NCI-H128 (cell line): ENCODE measurements at regions not wholly inside any gene's neighbourhood (a gene's known extent, or its start where the extent isn't known, plus 50 kb on each side); places are given as distances from the start of the nearest gene placed in this dataset.

Experiments
- DNase-seq: peaks from one replicate; lab custom pipeline; 2025; ENCODE audit not compliant: unreplicated experiment; lab: John Stamatoyannopoulos, UW

DNA sequence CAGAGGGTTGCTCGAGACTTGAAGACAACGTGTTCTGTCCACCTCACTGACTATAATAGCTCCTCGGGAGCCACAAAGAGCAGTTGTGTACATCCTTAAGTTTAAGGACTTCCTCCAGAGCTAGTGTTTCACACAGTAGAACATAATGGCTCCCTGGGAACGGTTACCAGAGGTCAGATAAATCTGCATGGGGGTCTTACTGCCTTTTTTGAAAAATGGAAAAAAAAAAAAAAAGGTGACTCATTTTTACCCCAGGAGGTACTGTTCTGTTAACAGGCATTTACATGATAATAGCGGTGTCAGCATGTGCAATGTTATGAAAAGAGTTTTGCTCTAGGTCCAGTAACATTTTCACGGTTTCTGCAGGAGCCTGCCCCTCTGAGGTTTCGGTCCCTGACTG, 498.9 kb upstream of the WWC1 start:
- DNase-seq, result no peak

DNA sequence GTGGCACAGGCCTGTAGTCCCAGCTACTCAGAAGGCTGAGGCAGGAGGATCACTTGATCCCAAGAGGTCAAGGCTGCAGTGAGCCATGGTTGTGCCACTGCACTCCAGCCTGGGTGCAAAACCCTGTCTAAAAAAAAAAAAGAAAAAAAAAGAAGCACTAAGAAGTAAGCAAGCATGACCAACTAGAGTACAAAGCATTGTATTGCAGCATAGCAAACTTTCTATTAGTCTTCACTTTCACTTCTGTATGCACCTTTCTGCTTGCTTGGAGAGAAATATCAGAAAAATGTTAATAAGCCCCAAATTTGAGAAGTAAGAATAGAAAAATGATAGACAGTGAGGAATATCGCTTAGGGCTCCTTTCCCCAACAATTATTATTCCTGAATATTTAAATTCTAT, 497.7 kb upstream of the WWC1 start:
- no peak for DNase-seq

DNA sequence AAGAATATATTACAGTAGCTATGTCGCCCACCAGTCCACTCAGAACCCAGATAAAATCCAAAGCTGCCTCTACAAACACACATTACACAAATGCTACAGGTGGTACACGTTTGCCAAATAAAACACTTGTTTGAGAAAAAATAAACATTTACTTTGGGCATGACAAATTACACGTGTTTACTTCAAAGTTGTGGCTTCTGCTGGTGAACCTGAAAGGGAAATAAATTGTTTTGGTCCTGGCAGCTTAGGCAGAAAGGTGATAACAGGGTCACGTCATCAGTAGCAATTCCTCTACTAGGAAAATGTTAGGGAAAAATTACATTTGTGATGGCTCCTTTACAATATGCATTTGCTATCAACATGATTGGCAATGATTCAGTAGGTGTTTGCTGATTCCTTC, 497.3 kb upstream of the WWC1 start:
- DNase-seq, result no peak

DNA sequence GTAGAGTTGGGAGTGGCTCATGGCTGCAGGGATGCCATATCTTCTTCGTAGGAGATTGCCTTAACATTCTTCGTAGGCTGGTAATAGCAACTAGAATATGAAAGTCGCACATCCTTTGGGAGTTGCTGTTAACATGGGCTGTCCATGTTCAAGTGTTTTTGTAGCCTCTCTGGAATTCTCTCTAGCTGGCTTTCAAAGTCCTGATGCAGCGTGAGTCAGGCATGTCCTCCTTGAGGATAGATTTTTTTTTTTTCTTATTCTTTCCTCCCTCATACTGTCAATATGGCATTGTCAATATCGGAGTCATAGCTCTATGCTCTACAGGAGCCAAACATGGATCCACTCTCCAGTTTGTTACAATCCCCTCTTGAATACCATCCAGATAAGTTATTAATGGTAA, 494.8 kb upstream of the WWC1 start:
- no peak for DNase-seq

DNA sequence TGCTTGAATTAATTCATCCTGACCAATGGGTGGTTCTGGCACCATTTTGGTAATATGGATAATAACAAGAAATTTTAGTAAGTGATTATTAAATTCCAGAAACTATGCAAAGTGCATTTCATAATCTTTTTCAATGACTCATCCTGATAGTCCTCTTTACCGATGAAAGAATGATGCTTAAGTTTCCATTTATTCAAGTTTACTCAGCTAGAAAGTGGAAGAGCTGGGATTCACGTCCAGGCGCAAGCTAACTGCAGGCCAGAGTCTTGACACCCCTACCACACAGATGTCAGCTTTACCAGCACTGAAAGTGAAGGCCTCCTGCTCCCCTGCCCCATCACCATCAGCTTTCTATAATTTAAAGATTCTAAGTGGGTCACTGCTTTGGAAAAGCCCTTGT, 493.5 kb upstream of the WWC1 start:
- DNase-seq, result no peak

DNA sequence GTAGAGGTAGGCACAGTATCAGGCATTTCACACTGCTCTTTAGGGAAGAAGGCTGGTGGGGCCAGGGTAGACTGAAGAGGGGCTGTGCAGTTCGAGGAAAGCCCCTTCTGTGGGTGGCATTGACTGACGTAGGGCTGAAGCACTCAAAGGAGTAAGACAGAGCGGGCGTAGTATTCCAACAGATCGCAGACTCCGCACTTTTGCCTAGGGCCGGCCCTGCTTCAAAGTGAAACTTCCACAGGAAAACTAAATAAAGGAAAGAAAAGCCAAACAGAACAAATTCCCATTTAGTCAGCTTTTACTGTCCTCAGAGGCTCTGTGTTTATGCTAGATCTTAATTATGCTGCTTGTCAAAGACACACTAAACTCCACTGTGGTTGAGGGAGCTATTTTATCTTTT, 493.0 kb upstream of the WWC1 start:
- no peak for DNase-seq

DNA sequence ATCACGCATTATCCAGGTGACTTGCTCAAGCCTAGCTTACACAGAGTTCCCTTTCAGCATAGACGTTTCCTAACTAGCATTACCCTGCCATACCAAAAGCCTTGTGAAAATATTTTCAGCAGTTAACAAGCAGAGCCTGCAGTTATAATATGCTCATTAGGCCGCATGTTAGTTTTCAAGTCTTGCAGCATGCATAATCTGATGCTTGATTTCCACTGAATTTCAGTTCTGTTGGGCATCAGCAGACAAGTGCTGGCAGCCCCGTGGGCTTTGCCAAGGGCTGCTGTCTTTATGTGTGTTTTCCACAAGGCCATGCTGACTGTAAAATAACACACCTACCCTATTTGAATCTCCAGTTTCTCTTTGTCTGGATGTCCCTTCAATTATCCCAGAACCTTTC, 491.0 kb upstream of the WWC1 start:
- DNase-seq, result no peak

DNA sequence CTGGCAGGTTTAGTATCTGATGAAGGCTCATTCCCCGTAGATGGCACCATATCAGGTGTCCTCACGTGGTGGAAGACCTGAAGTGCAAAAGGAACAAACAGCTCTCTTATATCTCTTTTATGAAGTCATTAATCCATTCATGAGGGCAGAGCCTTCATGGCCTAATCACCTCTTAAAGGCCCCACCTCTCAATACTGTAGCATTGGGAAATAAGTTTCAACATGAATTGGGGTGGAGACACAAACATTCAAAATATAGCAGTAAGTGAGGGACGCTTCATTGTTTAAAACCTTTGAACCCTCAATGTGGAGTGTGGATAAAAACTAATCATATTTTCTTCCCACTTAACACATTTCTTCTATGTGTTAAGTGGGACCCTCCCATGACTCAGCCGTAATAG, 489.4 kb upstream of the WWC1 start:
- no peak for DNase-seq

DNA sequence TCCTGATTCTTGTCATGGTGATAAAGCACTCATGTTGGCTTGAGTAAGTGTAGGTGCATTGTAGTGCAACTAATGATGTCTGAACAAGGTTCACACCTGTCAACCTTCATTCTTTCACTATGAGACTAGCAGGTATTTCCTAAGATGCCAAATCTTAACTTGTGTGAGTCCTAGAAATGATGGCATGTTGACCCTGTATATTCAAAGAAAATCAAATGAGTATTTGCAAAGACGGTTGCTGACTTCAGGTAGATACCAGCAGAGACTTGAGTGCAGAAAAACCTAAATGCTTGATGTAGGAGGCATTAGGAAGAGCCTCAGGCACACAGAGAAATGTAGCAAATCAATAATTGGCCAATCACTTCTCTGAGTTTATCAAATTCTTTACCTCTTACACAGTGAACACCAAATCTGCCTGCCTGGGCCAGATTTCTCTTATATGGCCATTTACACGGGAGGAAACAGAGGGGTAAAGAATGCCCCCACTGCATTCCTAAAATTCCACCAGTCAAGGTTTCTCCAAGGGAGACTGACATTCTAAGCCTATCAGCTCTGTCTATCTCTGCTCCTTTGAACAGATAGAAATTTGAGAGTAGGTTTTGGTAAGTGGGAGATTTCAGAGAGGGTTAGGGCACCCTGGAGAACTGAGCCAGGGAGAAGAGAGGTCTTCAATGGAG, 488.6 kb upstream of the WWC1 start:
- DNase-seq, result no peak

DNA sequence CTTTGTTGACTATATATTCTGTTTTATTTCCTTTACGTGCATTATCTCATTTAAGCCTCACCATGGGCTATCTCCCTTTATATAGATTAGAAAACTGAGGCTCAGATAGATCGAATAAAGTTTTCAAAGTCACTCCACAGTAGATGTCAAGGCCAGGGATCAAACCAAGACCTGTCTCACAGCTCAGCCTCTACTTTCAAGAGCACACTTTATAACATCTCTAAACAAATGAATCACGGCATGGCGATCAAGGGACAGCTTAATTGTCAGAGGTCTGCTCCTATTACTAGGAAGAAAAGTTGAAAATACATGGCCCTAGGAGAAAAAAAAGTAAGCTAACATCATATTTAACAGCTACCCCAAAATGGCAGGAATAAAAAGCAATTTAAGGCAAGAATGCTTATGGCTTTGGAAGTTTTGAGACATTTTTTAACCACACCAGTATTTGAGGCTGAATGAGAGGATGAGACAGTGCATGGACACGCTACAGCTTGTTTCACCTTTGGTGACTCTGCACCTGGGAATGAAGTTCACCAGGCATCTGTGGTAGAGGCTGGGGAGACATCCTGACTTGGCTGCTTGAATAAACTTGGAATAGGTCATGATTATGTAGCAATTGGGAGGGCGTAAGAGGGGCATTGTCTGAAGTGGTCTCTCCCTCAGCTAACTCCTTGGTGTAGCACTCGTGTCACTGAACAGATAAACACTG, 486.8 kb upstream of the WWC1 start:
- no peak for DNase-seq

DNA sequence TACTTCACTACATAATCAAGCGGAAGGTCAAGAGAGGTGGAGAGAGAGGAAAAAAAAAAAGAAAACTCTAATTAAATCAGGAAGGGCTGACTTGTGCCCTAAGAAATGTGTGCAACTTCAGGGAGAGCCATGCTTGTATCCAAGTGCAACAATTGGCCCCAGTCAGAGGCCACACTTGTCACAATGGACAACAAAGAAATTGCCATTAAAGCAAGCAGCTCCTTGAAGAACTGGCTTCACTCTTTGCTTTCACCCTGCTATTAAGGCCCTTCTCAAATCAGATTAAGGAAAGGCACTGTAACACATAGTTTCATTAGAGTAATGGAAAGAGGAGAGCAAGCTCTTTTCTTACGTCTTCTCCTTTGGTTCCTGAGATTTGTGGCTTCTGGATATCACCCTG, 480.9 kb upstream of the WWC1 start:
- no peak for DNase-seq

DNA sequence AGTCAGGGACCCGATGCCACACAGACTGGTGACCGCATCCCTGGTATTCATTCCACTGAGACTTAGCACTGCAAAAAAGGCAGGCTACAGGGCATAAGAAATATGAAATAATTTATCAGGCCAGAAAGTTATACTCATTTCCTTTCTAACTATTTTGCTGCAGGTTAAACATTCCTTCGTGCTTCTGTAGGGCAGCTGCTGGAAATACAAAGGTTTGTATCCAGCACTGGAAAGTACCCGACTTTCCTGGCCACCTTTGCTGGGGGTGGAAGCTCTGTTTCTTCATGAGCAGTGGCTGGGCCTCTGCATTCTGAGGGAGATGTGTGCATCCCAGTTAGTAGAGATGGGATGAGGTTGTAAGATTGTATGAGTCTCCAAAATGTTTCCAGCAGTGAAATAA, 478.6 kb upstream of the WWC1 start:
- no peak for DNase-seq

DNA sequence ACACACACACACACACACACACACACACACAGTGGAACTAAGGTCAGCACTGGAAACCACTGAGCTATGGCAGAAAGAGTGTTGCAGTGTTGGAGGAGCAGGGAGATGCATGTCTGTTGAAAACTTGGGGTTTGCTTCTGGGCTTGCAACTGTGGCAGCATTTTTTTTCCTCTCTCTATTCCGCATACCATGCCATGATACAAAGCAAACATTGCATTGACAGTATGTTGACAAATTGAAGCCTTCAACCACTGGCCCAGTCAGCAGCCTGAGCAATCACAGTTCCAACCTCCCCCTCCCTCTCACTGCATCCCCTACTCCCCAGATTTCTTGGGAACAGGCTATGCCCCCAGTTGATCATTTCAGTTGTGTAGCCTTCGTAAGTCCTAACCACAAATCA, 478.1 kb upstream of the WWC1 start:
- DNase-seq, result no peak

DNA sequence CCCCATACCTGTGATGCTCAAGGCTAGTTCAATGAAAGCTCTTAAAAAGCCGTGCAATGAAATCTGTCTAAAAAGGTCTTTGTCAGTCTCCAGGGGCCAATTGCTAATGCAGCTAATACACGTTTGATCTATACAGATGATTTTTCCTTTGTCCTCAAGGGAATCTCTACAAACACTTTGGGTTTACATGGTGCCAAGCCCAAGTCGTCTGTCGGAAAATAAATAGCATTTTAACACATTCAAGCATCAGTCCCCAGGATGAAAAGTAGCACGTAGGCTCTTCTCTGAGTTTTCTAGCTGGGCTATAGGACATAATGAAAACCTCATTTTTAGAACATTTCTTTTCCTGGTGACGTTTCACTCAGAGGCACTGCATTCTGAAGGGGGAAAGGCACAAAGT, 477.4 kb upstream of the WWC1 start:
- DNase-seq, result no peak

DNA sequence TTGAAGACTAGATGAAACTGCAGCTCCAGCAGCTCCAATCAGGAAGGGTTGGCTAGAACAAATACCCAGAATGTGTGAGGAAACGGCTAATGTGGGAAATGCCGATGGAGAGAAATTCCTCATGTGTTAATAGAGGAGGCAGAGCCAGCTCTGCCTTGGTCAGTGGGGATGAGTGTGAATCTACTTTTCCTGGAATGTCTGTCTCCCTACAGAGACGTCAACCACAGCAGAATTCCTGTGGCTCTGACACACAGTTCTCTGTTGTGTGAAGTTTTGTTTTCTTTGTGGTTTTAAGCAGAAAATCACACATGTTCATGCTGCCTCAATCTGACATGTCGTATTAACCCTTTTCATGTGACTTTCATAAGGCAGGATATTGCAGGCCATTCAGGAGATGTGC, 476.6 kb upstream of the WWC1 start:
- DNase-seq, result no peak

DNA sequence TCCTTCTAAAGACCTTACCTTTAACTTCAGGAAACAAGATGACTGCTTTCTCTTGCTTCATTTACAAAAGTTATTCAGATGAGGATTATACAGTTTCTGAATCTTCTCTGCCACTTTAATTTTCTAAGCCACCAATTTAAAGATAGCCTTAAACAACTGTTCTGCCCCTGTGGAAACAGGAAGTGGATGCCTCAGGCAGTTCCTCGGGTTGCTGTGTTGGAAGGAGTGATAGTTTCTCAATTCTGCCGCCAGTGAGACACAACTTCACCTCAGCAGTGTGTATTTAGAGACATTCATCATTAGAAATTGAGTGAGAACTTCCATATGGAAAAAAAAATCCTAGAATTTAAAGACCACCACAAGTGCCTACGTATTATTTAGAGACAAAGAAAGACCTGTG, 475.1 kb upstream of the WWC1 start:
- no peak for DNase-seq

DNA sequence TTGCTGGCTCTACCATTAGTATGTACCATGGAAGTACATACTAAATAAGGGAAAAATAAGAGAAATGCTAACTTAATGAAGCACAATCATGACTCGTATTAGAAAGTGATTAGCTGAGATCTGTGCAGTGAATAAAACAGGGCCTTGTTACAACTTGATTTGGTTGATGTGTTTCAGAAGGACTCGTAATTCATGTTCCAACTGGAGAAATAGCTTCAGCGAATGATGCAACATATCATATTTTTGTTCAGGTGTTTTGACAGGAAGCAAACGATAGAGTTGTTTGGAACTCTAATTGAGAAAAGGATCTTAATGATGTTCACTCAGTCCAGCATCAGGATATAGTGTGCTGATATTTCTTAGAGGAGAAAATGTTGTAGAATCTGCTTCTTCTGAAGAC, 474.6 kb upstream of the WWC1 start:
- DNase-seq, result no peak

DNA sequence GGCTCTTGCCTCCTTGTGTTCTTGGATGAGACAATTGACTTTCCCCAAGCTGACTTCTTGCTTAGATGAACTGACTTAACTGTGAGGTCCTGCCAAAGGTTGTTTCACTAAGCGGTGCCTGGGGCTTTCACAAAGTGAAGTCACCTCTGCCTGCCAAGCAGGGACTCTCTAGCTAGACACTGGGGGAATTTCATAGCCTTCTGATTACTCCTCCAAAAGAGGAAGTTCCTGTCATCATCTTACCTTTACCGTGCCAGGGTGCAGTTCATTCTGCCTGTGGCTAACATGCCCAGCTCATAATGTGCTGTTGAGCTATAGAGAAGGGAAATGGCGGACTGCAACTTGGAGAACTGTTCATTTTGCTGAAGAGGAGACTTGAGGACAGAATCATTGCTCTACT, 472.0 kb upstream of the WWC1 start:
- no peak for DNase-seq

DNA sequence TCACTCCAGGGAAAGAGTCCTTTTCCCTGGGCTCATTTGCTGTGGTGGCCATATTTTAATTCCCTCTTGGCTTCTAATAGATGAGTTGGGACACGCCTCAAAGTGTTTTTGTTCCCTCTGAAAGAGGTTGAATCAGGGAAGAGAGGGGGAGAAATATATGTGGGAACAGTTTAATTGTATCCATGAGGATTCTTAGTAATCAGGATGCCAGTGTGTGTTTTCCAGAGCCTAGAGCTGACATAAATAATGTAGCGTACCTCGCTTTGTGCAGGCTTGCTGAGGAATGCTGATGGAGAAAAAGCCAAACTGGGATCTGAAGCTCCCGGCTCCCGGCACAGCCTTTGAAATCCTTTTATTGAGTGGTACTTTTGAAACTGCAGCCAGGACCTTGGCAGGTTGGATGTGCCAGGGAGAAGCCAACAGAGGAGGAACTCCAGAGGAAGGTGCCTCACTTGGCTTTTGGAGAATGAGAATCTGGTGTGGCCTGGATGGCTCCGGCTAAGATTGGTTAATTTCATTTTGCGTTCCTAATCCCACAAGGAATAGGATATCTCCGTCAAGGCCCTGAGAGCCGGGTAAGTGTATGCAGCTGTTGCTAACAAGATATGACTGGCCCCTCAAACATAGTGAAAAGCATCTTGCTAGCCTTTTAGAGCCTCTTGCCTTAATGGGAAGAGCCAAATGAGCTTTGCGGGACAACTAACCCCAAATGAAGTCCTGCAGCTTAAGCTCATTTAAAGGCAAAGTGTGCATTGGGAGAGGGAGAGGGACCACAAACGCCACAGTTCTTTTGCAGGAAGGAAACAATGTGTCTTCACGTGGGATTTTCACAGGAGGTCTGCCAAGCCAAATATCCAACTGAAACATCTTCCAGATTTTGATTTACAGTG, 471.1 kb upstream of the WWC1 start:
- DNase-seq, result no peak

DNA sequence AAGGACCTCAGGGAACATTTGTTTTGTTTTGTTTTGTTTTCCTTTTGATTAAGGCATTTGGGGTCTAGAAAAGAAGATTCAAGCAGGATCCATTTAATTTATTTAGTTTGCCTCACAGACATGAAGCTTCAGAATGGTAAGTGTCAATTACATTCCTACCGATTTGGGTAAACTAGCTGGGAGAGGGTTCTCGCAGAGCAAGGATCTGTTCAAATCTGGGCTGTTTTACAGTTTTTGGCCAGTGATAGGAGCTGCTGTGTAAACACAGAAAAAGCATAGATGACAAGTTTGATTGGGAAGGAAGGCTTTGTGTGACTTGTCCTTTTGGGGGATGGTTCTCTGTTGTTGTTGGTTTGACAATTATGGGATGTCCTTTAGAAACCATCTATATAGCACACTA, 470.3 kb upstream of the WWC1 start:
- DNase-seq, result no peak

DNA sequence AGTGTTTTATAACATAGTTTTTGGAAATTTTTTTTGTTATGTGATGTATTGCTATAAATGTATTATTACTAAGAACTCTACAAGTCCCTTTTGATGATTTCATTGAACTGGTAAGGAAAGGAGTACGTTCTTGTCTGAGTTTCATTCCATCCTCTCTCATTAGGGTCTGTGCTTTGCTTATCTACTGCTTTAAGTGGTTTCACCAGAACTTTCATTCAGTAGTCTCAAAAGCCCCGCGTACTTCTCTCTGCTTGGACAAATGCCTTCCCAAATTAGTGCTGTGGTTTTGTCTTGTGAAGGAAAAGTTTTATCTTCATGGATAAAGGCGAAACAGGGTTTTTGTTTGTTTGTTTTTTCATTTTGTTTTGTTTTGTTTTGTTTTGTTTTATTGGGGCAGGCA, 469.8 kb upstream of the WWC1 start:
- no peak for DNase-seq

DNA sequence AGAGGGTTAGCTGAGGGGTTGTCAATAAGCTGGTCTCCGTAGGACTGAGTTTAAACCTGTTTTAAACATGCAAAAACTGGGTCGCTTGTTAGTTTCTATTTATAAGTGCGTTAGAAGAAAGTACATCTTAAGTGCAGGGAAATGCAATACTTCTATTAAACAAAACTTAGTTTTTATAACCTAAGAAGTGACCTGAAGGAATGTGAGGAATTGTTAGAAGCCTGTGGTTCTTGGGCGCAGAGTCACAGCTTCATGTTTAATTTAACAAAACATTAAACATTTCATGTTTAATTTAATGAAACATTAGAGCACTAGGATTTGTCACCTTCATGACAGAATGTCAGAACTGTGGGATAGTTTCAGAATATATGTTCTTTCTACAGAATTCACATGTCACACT, 469.2 kb upstream of the WWC1 start:
- DNase-seq, result no peak
